ENCODE measurements at regions not wholly inside any gene's neighbourhood (a gene's known extent, or its start where the extent isn't known, plus 50 kb on each side); places are given as distances from the start of the nearest gene placed in this dataset.

GRCh38 chr3:8445861-8446260 lies 55.8 kb upstream of the LMCD1 start:
- no peak for TF ChIP-seq CTCF (IDR thresholded peaks at IDR 0.05; ENCODE audit: low read depth, low read length)

GRCh38 chr3:8446845-8447244 lies 54.8 kb upstream of the LMCD1 start:
- H3K4me3 ChIP-seq (ENCODE audit: low read depth, low read length), result no peak overlapping the region
- no peak for TF ChIP-seq CTCF (IDR thresholded peaks at IDR 0.05; ENCODE audit: low read depth, low read length)

More at GRCh38 chr3:8445861-8446260, 55.8 kb upstream of the LMCD1 start:
- H3K4me3 ChIP-seq (ENCODE audit: low read depth, low read length), result no peak overlapping the region

- TF ChIP-seq CTCF (IDR thresholded peaks at IDR 0.05; ENCODE audit: low read depth, low read length), result no peak
- H3K4me3 ChIP-seq (ENCODE audit: low read depth, low read length), result no peak overlapping the region
These were observed 51.0 kb upstream of the LMCD1 start for GRCh38 chr3:8450618-8451017.

- no peak overlapping the region for H3K4me3 ChIP-seq (ENCODE audit: low read depth, low read length)
- no peak for TF ChIP-seq CTCF (IDR thresholded peaks at IDR 0.05; ENCODE audit: low read depth, low read length)
These were observed 49.9 kb upstream of the LMCD1 start for GRCh38 chr3:8451696-8452095.
